ENCODE measurements at regions not wholly inside any gene's neighbourhood (a gene's known extent, or its start where the extent isn't known, plus 50 kb on each side); places are given as distances from the start of the nearest gene placed in this dataset.
A peak's percentile ranks its signal among the peaks of the same experiment; 100 is the strongest.

- Histone ChIP-seq H2AFZ (ENCODE audit: low read depth, low read length, poor library complexity, severe bottlenecking) (no peak overlapping the region), H3K9ac (ENCODE audit: low read length) (no peak overlapping the region), H3K27ac (ENCODE audit: low read depth, low read length) (no peak overlapping the region), H3K9me3 (ENCODE audit: control insufficient read depth in 1 of 2, insufficient read depth in 1 of 2, low read depth in 1 of 2, low read length in 2 of 2) (no peaks in the 10 kb centered on the region), H3K36me3 (ENCODE audit: control insufficient read depth in 1 of 2, insufficient read depth in 2 of 2, low read length in 2 of 2) (no peaks in the 10 kb centered on the region), H3K79me2 (ENCODE audit: insufficient read depth, low read length) (no peaks in the 10 kb centered on the region), H4K20me1 (ENCODE audit: insufficient read depth) (no peaks in the 10 kb centered on the region), H3K4me1 (ENCODE audit: control insufficient read depth in 1 of 2, insufficient read depth in 2 of 2, low read length in 2 of 2) (peaks cover 0 to 11% of the 10 kb centered on the region in 2 experiments; a peak in 1 of 4 replicates), H3K4me2 (ENCODE audit: low read length) (no peak overlapping the region), H3K27me3 (ENCODE audit: insufficient read depth, low read length) (no peaks in the 10 kb centered on the region), H3K9me2 (ENCODE audit: insufficient read depth) (no peaks in the 10 kb centered on the region), H3K4me3 (replicated peaks in 1 of 2; ENCODE audit: low read depth in 1 of 2, low read length in 2 of 2) (no peak overlapping the region)
- BruUV-seq (replicated peaks), result no TSS peak
- no peak for DNase-seq (ENCODE audit: low read depth, low spot score)
- TF ChIP-seq SIN3A (IDR thresholded peaks at IDR 0.05; ENCODE audit: low read depth) (no peak), EZH2phosphoT487 (IDR thresholded peaks at IDR 0.05; ENCODE audit: borderline replicate concordance) (no peak), POLR2A (IDR thresholded peaks at IDR 0.05; ENCODE audit: borderline replicate concordance, extremely low read depth, insufficient read depth, insufficient read length) (no peak), RAD21 (IDR thresholded peaks at IDR 0.05; ENCODE audit: low read depth) (no peak), YY1 (IDR thresholded peaks at IDR 0.05; ENCODE audit: extremely low read depth, insufficient replicate concordance, low read depth, low read length) (no peak), ELF1 (IDR thresholded peaks at IDR 0.05; ENCODE audit: borderline replicate concordance, low read depth) (no peak)
- TF ChIP-seq, protein P1, sequence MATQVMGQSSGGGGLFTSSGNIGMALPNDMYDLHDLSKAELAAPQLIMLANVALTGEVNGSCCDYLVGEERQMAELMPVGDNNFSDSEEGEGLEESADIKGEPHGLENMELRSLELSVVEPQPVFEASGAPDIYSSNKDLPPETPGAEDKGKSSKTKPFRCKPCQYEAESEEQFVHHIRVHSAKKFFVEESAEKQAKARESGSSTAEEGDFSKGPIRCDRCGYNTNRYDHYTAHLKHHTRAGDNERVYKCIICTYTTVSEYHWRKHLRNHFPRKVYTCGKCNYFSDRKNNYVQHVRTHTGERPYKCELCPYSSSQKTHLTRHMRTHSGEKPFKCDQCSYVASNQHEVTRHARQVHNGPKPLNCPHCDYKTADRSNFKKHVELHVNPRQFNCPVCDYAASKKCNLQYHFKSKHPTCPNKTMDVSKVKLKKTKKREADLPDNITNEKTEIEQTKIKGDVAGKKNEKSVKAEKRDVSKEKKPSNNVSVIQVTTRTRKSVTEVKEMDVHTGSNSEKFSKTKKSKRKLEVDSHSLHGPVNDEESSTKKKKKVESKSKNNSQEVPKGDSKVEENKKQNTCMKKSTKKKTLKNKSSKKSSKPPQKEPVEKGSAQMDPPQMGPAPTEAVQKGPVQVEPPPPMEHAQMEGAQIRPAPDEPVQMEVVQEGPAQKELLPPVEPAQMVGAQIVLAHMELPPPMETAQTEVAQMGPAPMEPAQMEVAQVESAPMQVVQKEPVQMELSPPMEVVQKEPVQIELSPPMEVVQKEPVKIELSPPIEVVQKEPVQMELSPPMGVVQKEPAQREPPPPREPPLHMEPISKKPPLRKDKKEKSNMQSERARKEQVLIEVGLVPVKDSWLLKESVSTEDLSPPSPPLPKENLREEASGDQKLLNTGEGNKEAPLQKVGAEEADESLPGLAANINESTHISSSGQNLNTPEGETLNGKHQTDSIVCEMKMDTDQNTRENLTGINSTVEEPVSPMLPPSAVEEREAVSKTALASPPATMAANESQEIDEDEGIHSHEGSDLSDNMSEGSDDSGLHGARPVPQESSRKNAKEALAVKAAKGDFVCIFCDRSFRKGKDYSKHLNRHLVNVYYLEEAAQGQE (IDR thresholded peaks at IDR 0.05; ENCODE audit: low read depth), result no peak
- ChIA-PET CTCF (no interaction called here), RAD21 (ENCODE audit: low non-redundant PET in 1 of 2, low total read pairs in 2 of 2, uncharacterized antibody in 2 of 2, unreplicated experiment in 2 of 2) (no interaction called here), POLR2A (no interaction called here)
- ATAC-seq, result peak; percentile 34; the same call in 1 of the 2 replicates
- intact Hi-C loops (cut with micrococcal nuclease), result no loop called here
Measured at GRCh38 chr1:178629252-178630154, 95.5 kb upstream of the RALGPS2 start.
